ENCODE measurements at regions not wholly inside any gene's neighbourhood (a gene's known extent, or its start where the extent isn't known, plus 50 kb on each side); places are given as distances from the start of the nearest gene placed in this dataset.

DNA sequence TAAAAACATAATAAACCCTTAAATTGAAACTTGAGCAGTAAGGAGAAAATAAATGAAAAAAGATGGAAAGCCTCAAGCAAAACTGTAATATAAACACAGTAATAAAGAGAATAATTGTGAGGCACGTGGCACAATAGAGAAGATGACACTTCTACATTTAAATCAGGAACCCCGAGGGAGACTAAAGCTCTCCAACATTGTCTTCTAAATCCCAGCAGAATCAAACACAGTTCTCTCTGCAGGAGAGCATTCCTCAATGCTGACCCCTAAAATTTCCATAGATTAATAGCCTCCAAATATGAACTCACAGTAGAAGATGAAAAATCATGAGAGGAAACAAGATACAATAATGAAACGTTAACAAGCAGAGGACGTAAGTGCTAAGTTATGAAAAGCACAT, 721.2 kb upstream of the COX7C start:
- Histone ChIP-seq H3K36me3 (ENCODE audit: insufficient read depth, low read length) (no peaks in the 10 kb centered on the region), H3K4me3 (ENCODE audit: low read depth, low read length) (no peak overlapping the region), H3K79me2 (ENCODE audit: control insufficient read depth, insufficient read depth, low read length, unreplicated experiment) (no peaks in the 10 kb centered on the region), H2AFZ (ENCODE audit: low read length, unreplicated experiment) (no peak overlapping the region), H3K27me3 (ENCODE audit: insufficient read depth, low read length) (no peaks in the 10 kb centered on the region), H3K4me1 (ENCODE audit: control insufficient read depth, insufficient read depth, low read length, unreplicated experiment) (no peaks in the 10 kb centered on the region), H3K27ac (ENCODE audit: low read depth, low read length) (no peak overlapping the region)

DNA sequence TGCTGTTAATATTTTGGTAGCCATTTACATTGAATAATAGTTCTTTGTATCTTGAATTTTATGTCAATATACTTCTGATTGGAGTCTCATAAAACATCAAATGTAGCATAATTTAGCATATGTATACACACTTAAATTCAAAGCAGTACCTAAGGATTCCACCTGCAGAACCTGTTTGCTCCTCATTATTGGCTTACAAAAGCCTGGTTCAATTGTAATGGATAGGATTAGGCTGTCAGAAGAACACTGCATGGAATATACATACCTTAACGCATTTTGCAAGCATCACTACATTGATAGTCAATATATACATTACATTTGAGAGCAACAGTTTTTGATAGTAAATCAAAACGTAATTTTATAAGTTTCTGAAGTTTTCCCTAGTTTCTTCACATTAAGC, 711.3 kb upstream of the COX7C start:
- Histone ChIP-seq H3K27ac (ENCODE audit: low read depth, low read length) (no peak overlapping the region), H3K27me3 (ENCODE audit: insufficient read depth, low read length) (no peaks in the 10 kb centered on the region), H3K4me3 (ENCODE audit: low read depth, low read length) (no peak overlapping the region), H3K4me1 (ENCODE audit: control insufficient read depth, insufficient read depth, low read length, unreplicated experiment) (no peaks in the 10 kb centered on the region), H3K36me3 (ENCODE audit: insufficient read depth, low read length) (no peaks in the 10 kb centered on the region), H2AFZ (ENCODE audit: low read length, unreplicated experiment) (no peak overlapping the region), H3K79me2 (ENCODE audit: control insufficient read depth, insufficient read depth, low read length, unreplicated experiment) (no peaks in the 10 kb centered on the region)

DNA sequence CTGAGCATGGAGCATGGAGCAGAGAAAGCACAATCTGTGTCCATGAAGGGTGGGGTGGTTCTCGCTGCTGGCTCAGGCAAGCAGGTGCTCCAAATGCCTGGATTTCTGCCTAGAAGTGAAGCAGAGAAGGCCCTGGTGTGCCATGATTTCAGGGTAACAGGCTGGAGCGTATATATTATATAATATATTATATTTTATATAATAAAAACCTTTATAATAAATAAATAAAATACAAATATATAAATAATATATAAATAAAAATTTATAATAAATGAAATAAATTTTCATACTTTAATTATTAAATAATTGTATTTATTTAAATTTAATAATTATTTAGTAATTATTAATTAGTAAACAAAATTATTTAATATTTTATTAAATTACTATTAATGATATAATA, 707.4 kb upstream of the COX7C start:
- Histone ChIP-seq H3K79me2 (ENCODE audit: control insufficient read depth, insufficient read depth, low read length, unreplicated experiment) (no peaks in the 10 kb centered on the region), H3K4me3 (ENCODE audit: low read depth, low read length) (no peak overlapping the region), H2AFZ (ENCODE audit: low read length, unreplicated experiment) (no peak overlapping the region), H3K4me1 (ENCODE audit: control insufficient read depth, insufficient read depth, low read length, unreplicated experiment) (no peaks in the 10 kb centered on the region), H3K27me3 (ENCODE audit: insufficient read depth, low read length) (no peaks in the 10 kb centered on the region), H3K27ac (ENCODE audit: low read depth, low read length) (no peak overlapping the region), H3K36me3 (ENCODE audit: insufficient read depth, low read length) (no peaks in the 10 kb centered on the region)

DNA sequence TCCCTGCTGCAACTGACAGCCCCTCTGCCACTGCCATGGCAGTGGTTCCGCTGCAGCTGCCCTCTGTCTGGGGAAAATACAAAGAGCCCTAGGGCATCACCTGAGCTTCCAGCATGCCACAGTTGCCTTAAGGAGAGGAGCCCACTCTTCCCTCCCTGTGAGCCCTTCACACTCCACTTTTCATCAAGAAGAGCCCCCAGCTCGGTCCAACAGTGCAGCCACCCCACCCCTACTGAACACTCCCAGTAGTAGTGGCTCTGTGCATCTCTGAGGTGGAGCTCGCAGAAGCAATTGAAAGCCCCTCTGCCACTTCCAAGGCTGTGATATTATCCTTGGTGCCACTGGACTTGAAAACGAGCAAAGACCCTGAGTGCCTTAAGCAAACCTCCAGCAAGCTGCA, 696.8 kb upstream of the COX7C start:
- no peaks in the 10 kb centered on the region for H3K4me1 ChIP-seq (ENCODE audit: control insufficient read depth, insufficient read depth, low read length, unreplicated experiment)
- no peak overlapping the region for H2AFZ ChIP-seq (ENCODE audit: low read length, unreplicated experiment)
- no peaks in the 10 kb centered on the region for H3K79me2 ChIP-seq (ENCODE audit: control insufficient read depth, insufficient read depth, low read length, unreplicated experiment)
- no peaks in the 10 kb centered on the region for H3K36me3 ChIP-seq (ENCODE audit: insufficient read depth, low read length)
- H3K27ac ChIP-seq (ENCODE audit: low read depth, low read length), result no peak overlapping the region
- H3K27me3 ChIP-seq (ENCODE audit: insufficient read depth, low read length), result no peaks in the 10 kb centered on the region
- H3K4me3 ChIP-seq (ENCODE audit: low read depth, low read length), result no peak overlapping the region

DNA sequence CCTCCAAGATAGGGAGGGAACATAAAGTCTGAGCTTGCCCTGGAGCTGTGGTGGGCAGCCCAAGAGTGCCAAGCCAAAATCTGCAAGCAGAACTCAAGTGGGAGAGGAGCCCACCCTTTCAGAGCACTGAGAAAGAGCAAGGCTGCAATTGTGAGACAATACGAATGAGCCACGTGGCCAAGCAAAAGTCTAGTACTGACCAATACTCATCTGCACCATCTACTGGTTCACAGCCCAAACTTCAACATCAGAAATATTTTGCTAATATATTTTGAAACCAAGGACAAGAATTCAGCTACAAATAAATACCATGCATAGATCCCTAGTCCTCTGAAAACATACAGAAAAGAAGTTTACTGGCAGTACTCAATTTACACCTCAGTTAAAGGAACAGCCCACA, 696.2 kb upstream of the COX7C start:
- Histone ChIP-seq H3K36me3 (ENCODE audit: insufficient read depth, low read length) (no peaks in the 10 kb centered on the region), H3K4me1 (ENCODE audit: control insufficient read depth, insufficient read depth, low read length, unreplicated experiment) (no peaks in the 10 kb centered on the region), H3K4me3 (ENCODE audit: low read depth, low read length) (no peak overlapping the region), H3K27me3 (ENCODE audit: insufficient read depth, low read length) (no peaks in the 10 kb centered on the region), H3K79me2 (ENCODE audit: control insufficient read depth, insufficient read depth, low read length, unreplicated experiment) (no peaks in the 10 kb centered on the region), H3K27ac (ENCODE audit: low read depth, low read length) (no peak overlapping the region), H2AFZ (ENCODE audit: low read length, unreplicated experiment) (no peak overlapping the region)

DNA sequence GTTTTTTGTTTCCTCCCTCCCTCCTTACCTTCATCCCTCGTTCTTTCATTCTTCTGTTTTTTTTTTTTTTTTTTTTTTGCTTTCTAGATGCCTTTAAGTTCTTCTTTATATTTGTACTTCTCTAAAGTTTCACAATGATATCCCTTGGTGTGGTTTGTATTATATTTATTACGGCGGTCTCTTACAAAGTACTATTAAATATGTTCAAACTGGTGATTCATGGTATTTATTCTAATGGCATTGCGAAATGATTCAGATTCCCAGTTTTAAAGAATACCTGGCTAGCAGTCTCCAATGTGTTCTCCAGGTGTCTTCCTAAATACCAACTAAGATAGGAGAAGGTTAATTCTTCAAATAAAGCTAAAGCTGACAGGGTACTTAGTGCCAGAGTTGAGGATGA, 690.1 kb upstream of the COX7C start:
- no peak overlapping the region for H3K4me3 ChIP-seq (ENCODE audit: low read depth, low read length)
- H3K27me3 ChIP-seq (ENCODE audit: insufficient read depth, low read length), result no peaks in the 10 kb centered on the region
- no peaks in the 10 kb centered on the region for H3K36me3 ChIP-seq (ENCODE audit: insufficient read depth, low read length)
- no peak overlapping the region for H2AFZ ChIP-seq (ENCODE audit: low read length, unreplicated experiment)
- H3K79me2 ChIP-seq (ENCODE audit: control insufficient read depth, insufficient read depth, low read length, unreplicated experiment), result no peaks in the 10 kb centered on the region
- no peaks in the 10 kb centered on the region for H3K4me1 ChIP-seq (ENCODE audit: control insufficient read depth, insufficient read depth, low read length, unreplicated experiment)
- H3K27ac ChIP-seq (ENCODE audit: low read depth, low read length), result no peak overlapping the region

DNA sequence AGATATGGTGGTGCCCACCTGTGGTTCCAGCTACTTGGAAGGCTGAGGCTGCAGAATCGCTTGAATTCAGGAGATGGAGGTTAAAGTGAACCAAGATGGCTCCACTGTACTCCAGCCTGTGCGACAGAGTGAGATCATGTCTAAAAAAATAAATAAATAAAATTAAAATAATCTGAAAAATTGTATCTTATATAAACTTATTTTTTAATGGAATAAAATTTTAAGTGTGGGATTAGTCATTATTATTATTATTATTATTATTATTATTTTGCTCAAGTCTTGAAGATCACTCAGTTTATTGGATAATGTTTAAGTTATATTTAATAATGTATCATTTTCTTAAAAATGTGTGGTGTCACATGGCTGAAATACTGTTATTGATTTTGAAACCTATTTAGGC, 688.0 kb upstream of the COX7C start:
- H3K27me3 ChIP-seq (ENCODE audit: insufficient read depth, low read length), result no peaks in the 10 kb centered on the region
- no peak overlapping the region for H3K4me3 ChIP-seq (ENCODE audit: low read depth, low read length)
- no peak overlapping the region for H2AFZ ChIP-seq (ENCODE audit: low read length, unreplicated experiment)
- H3K4me1 ChIP-seq (ENCODE audit: control insufficient read depth, insufficient read depth, low read length, unreplicated experiment), result no peaks in the 10 kb centered on the region
- H3K79me2 ChIP-seq (ENCODE audit: control insufficient read depth, insufficient read depth, low read length, unreplicated experiment), result no peaks in the 10 kb centered on the region
- no peak overlapping the region for H3K27ac ChIP-seq (ENCODE audit: low read depth, low read length)
- H3K36me3 ChIP-seq (ENCODE audit: insufficient read depth, low read length), result no peaks in the 10 kb centered on the region

DNA sequence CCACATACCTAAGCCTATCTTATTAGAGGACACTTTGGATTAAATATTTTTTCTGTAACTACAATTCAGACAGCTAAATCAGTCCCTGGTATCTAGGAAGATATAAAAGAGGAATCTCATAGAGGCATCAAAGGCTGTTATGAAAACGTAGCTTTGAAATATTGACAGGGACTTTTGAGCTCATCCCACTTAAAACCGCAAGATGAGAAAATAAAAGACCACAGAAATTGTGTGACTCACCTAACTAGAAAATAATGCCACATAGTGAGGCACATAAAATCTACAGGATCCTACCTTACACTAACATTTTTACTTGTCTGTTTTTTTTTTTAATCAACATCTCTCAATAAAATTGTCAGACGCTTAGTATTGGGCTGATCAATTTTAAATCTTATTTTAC, 686.5 kb upstream of the COX7C start:
- Histone ChIP-seq H3K27me3 (ENCODE audit: insufficient read depth, low read length) (no peaks in the 10 kb centered on the region), H3K79me2 (ENCODE audit: control insufficient read depth, insufficient read depth, low read length, unreplicated experiment) (no peaks in the 10 kb centered on the region), H3K27ac (ENCODE audit: low read depth, low read length) (no peak overlapping the region), H3K4me3 (ENCODE audit: low read depth, low read length) (no peak overlapping the region), H3K4me1 (ENCODE audit: control insufficient read depth, insufficient read depth, low read length, unreplicated experiment) (no peaks in the 10 kb centered on the region), H2AFZ (ENCODE audit: low read length, unreplicated experiment) (no peak overlapping the region), H3K36me3 (ENCODE audit: insufficient read depth, low read length) (no peaks in the 10 kb centered on the region)

DNA sequence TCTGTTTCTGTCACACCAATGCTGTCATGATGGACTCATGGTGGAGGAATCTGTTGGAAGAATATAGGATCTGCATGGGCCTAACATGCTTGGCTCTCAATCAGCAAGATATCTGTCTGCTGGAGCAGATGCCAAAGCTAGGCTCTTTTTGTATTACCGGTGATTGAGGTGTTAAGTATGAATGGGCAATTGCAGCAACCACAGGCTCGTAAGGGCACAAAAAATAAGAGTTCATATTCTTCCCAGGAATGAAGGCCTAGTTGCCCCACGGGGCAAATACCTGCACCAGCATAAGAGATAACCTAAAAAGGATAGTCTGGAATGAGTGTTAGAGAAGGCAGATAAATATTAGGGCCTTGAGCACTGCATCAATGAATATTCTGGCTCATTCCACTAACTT, 679.5 kb upstream of the COX7C start:
- no peak overlapping the region for H3K27ac ChIP-seq (ENCODE audit: low read depth, low read length)
- H3K4me3 ChIP-seq (ENCODE audit: low read depth, low read length), result no peak overlapping the region
- H3K4me1 ChIP-seq (ENCODE audit: control insufficient read depth, insufficient read depth, low read length, unreplicated experiment), result no peaks in the 10 kb centered on the region
- H3K36me3 ChIP-seq (ENCODE audit: insufficient read depth, low read length), result no peaks in the 10 kb centered on the region
- no peaks in the 10 kb centered on the region for H3K27me3 ChIP-seq (ENCODE audit: insufficient read depth, low read length)
- H3K79me2 ChIP-seq (ENCODE audit: control insufficient read depth, insufficient read depth, low read length, unreplicated experiment), result no peaks in the 10 kb centered on the region
- H2AFZ ChIP-seq (ENCODE audit: low read length, unreplicated experiment), result no peak overlapping the region

DNA sequence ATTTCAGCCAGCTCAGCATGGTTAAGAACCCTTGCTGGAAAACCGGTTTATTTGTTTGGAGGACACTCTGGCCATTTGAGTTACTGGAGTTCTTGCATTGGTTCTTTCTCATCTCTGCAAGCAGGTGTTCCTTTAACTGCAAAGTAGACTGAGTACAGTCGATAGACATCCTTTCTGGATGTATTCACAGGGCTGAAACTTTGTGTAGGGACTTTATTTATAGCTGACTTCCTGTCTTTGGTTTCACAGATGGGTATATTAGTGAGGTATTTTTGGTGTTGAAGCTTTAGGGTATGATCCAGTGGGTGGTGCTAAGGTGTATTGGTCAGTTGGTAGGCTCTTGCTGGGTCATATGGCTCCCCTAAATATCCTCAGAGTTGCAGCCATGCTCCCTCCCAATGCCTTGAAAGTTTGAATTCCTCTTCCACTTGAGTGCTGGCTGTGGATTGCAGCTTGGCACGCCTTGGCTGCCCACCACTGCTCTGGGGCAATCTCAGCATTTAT, 666.0 kb upstream of the COX7C start:
- Histone ChIP-seq H3K4me1 (ENCODE audit: control insufficient read depth, insufficient read depth, low read length, unreplicated experiment) (no peaks in the 10 kb centered on the region), H3K4me3 (ENCODE audit: low read depth, low read length) (no peak overlapping the region), H3K79me2 (ENCODE audit: control insufficient read depth, insufficient read depth, low read length, unreplicated experiment) (no peaks in the 10 kb centered on the region), H2AFZ (ENCODE audit: low read length, unreplicated experiment) (no peak overlapping the region), H3K27me3 (ENCODE audit: insufficient read depth, low read length) (no peaks in the 10 kb centered on the region), H3K36me3 (ENCODE audit: insufficient read depth, low read length) (no peaks in the 10 kb centered on the region), H3K27ac (ENCODE audit: low read depth, low read length) (no peak overlapping the region)

DNA sequence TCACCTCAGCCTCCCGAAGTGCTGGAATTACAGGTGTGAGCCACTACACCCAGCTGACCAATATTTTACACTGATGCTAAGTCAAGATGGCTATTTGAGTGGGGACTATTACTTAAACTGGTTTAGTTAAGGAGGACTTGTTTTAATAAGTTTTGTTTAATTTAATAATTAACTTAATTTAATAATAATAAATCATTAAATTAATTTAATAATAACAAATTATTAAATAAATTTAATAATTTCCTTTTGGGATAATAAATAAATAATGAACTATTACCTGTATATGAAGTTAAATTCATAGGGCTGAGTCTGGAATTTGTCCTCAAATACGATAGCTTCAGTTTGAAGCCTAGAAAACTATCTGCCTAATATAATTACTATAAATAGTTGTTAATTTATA, 665.1 kb upstream of the COX7C start:
- no peaks in the 10 kb centered on the region for H3K27me3 ChIP-seq (ENCODE audit: insufficient read depth, low read length)
- no peaks in the 10 kb centered on the region for H3K36me3 ChIP-seq (ENCODE audit: insufficient read depth, low read length)
- H2AFZ ChIP-seq (ENCODE audit: low read length, unreplicated experiment), result no peak overlapping the region
- H3K4me3 ChIP-seq (ENCODE audit: low read depth, low read length), result no peak overlapping the region
- H3K79me2 ChIP-seq (ENCODE audit: control insufficient read depth, insufficient read depth, low read length, unreplicated experiment), result no peaks in the 10 kb centered on the region
- H3K4me1 ChIP-seq (ENCODE audit: control insufficient read depth, insufficient read depth, low read length, unreplicated experiment), result no peaks in the 10 kb centered on the region
- H3K27ac ChIP-seq (ENCODE audit: low read depth, low read length), result no peak overlapping the region

DNA sequence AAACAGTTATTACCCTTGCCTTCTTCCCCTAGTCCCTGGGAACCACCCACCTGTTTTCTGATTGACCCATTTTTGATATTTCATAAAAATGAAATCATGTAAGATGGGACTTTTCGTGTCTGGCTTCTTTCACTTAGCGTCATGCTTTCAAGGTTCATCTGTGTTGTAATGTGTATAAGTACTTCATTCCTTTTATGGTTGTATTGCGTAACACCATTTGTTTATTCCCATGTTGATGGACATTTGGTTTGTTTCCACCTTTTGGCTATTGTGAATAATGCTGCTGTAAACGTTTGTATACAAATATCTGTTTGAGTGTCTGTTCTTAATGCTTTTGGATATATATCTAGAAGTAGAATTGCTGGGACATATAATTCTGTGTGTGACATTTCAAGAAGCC, 650.1 kb upstream of the COX7C start:
- no peak overlapping the region for H3K4me3 ChIP-seq (ENCODE audit: low read depth, low read length)
- no peaks in the 10 kb centered on the region for H3K36me3 ChIP-seq (ENCODE audit: insufficient read depth, low read length)
- no peaks in the 10 kb centered on the region for H3K27me3 ChIP-seq (ENCODE audit: insufficient read depth, low read length)
- H2AFZ ChIP-seq (ENCODE audit: low read length, unreplicated experiment), result no peak overlapping the region
- H3K4me1 ChIP-seq (ENCODE audit: control insufficient read depth, insufficient read depth, low read length, unreplicated experiment), result no peaks in the 10 kb centered on the region
- H3K27ac ChIP-seq (ENCODE audit: low read depth, low read length), result no peak overlapping the region
- H3K79me2 ChIP-seq (ENCODE audit: control insufficient read depth, insufficient read depth, low read length, unreplicated experiment), result no peaks in the 10 kb centered on the region
